ENCODE measurements at regions not wholly inside any gene's neighbourhood (a gene's known extent, or its start where the extent isn't known, plus 50 kb on each side); places are given as distances from the start of the nearest gene placed in this dataset.

- no peaks in the 10 kb centered on the region for H3K79me2 ChIP-seq (replicated peaks; ENCODE audit: insufficient read depth)
- H3K4me2 ChIP-seq: no peak overlapping the region
- no peaks in the 10 kb centered on the region for H4K20me1 ChIP-seq (replicated peaks; ENCODE audit: insufficient read depth)
- no peaks in the 10 kb centered on the region; the same call in 1 of the 2 replicates for H3F3A ChIP-seq (replicated peaks; ENCODE audit: low read depth)
- H3K4me1 ChIP-seq (ENCODE audit: insufficient read depth): peaks cover 19% of the 10 kb centered on the region
- Mint-ChIP-seq H3K27me3 (ENCODE audit: insufficient read depth, low read depth, poor library complexity) (peaks cover 9% of the 10 kb centered on the region), H3K27ac (no peak overlapping the region; the same call in 1 of the 2 replicates), H3K4me3 (no peak overlapping the region), H3K9me3 (peaks cover 15% of the 10 kb centered on the region), H3K4me1 (peaks cover 16% of the 10 kb centered on the region; the same call in 2 of the 3 replicates), H3K36me3 (ENCODE audit: low read depth) (peaks cover 12% of the 10 kb centered on the region)
- ATAC-seq: no peak
- no peaks in the 10 kb centered on the region for H3K36me3 ChIP-seq (ENCODE audit: insufficient read depth)
- no peak for DNase-seq (ENCODE audit: low spot score)
- no peak overlapping the region for H3K4me3 ChIP-seq
- no peak overlapping the region for H2AFZ ChIP-seq
- no peaks in the 10 kb centered on the region for H3K27me3 ChIP-seq (ENCODE audit: insufficient read depth)
- TF ChIP-seq POLR2AphosphoS5 (IDR thresholded peaks at IDR 0.05; ENCODE audit: low read depth) (no peak), EZH2phosphoT487 (IDR thresholded peaks at IDR 0.05; ENCODE audit: unreplicated experiment) (no peak), REST (IDR thresholded peaks at IDR 0.05; ENCODE audit: unreplicated experiment) (no peak), STAT1 (IDR thresholded peaks at IDR 0.05; ENCODE audit: unreplicated experiment) (no peak), NANOG (IDR thresholded peaks at IDR 0.05; ENCODE audit: borderline replicate concordance) (no peak)
- H3K27ac ChIP-seq (ENCODE audit: low read depth): no peak overlapping the region
- H3K9me2 ChIP-seq (ENCODE audit: insufficient read depth): peaks cover 3% of the 10 kb centered on the region; the same call in 1 of the 2 replicates
Measured at GRCh38 chr3:72563690-72564370, 284.4 kb downstream of the SHQ1 start.

- H3K4me1 Mint-ChIP-seq: peaks cover 16% of the 10 kb centered on the region; the same call in 2 of the 3 replicates
- peaks cover 24% of the 10 kb centered on the region for H3K9me3 Mint-ChIP-seq
- H3K27me3 ChIP-seq (ENCODE audit: insufficient read depth): no peaks in the 10 kb centered on the region
- H3K36me3 ChIP-seq (ENCODE audit: insufficient read depth): no peaks in the 10 kb centered on the region
- H3K27me3 Mint-ChIP-seq (ENCODE audit: insufficient read depth, low read depth, poor library complexity): peaks cover 13% of the 10 kb centered on the region
- H3K9me2 ChIP-seq (ENCODE audit: insufficient read depth): peaks cover 3% of the 10 kb centered on the region; the same call in 1 of the 2 replicates
- H3K36me3 Mint-ChIP-seq (ENCODE audit: low read depth): peaks cover 22% of the 10 kb centered on the region
- peak overlapping the region; percentile 2; the same call in 1 of the 2 replicates for H2AFZ ChIP-seq
- H4K20me1 ChIP-seq (replicated peaks; ENCODE audit: insufficient read depth): no peaks in the 10 kb centered on the region
- peak overlapping the region; percentile 35; the same call in 1 of the 2 replicates for H3K27ac ChIP-seq (ENCODE audit: low read depth)
- peaks cover 19% of the 10 kb centered on the region for H3K4me1 ChIP-seq (ENCODE audit: insufficient read depth)
- no peaks in the 10 kb centered on the region; the same call in 1 of the 2 replicates for H3F3A ChIP-seq (replicated peaks; ENCODE audit: low read depth)
- DNase-seq (ENCODE audit: low spot score): peak; percentile 48
- no peak overlapping the region for H3K4me3 ChIP-seq
- H3K79me2 ChIP-seq (replicated peaks; ENCODE audit: insufficient read depth): no peaks in the 10 kb centered on the region
- H3K4me3 Mint-ChIP-seq: no peak overlapping the region
- TF ChIP-seq EZH2 (IDR thresholded peaks at IDR 0.05; ENCODE audit: low read depth, unreplicated experiment) (no peak), NANOG (IDR thresholded peaks at IDR 0.05; ENCODE audit: borderline replicate concordance) (no peak), ETS1 (IDR thresholded peaks at IDR 0.05) (no peak), STAT1 (IDR thresholded peaks at IDR 0.05; ENCODE audit: unreplicated experiment) (no peak), EZH2phosphoT487 (IDR thresholded peaks at IDR 0.05; ENCODE audit: unreplicated experiment) (no peak), CTCF (conservative IDR thresholded peaks at IDR 0.05; ENCODE audit: low read depth in 2 of 2) (no peak), POLR2AphosphoS5 (IDR thresholded peaks at IDR 0.05; ENCODE audit: low read depth) (no peak), REST (IDR thresholded peaks at IDR 0.05; ENCODE audit: unreplicated experiment) (no peak)
- peak; percentile 92 for ATAC-seq
- no peak overlapping the region for H3K4me2 ChIP-seq
- H3K27ac Mint-ChIP-seq: peak overlapping the region; percentile 67; the same call in 1 of the 2 replicates
Measured at GRCh38 chr3:72560846-72561675, 287.2 kb downstream of the SHQ1 start.
